ENCODE measurements at regions not wholly inside any gene's neighbourhood (a gene's known extent, or its start where the extent isn't known, plus 50 kb on each side); places are given as distances from the start of the nearest gene placed in this dataset.

DNA sequence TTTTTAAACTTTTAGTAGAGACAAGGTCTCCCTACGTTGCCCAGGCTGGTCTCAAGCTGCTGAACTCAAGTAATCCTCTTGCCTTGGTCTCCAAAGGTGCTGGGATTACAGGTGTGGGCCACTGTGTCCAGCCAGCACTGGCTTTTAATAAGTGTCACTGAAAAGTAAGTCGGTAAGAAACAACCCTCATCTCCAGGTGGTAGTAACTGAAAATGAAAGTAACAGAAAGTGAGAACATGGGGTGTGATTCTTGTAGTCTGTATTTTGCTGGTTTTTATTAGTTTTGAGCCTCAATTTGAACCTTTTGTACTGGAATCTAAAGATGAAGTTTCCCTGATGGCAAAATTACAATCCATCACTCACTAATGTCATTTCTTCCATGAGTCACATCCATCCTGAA, 238.1 kb upstream of the AGA start:
- TF ChIP-seq, protein P1, sequence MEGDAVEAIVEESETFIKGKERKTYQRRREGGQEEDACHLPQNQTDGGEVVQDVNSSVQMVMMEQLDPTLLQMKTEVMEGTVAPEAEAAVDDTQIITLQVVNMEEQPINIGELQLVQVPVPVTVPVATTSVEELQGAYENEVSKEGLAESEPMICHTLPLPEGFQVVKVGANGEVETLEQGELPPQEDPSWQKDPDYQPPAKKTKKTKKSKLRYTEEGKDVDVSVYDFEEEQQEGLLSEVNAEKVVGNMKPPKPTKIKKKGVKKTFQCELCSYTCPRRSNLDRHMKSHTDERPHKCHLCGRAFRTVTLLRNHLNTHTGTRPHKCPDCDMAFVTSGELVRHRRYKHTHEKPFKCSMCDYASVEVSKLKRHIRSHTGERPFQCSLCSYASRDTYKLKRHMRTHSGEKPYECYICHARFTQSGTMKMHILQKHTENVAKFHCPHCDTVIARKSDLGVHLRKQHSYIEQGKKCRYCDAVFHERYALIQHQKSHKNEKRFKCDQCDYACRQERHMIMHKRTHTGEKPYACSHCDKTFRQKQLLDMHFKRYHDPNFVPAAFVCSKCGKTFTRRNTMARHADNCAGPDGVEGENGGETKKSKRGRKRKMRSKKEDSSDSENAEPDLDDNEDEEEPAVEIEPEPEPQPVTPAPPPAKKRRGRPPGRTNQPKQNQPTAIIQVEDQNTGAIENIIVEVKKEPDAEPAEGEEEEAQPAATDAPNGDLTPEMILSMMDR (IDR thresholded peaks at IDR 0.05): no peak
- no peak for TF ChIP-seq POLR2A (IDR thresholded peaks at IDR 0.05)
